Nucleus accumbens (tissue), 56 donors: ENCODE measurements at regions not wholly inside any gene's neighbourhood (a gene's known extent, or its start where the extent isn't known, plus 50 kb on each side); places are given as distances from the start of the nearest gene placed in this dataset.

ENCODE experiments used
- DNase-seq, 56 donors: peaks; one replicate each; lab custom pipeline; 2025; lab: John Stamatoyannopoulos, UW

DNA sequence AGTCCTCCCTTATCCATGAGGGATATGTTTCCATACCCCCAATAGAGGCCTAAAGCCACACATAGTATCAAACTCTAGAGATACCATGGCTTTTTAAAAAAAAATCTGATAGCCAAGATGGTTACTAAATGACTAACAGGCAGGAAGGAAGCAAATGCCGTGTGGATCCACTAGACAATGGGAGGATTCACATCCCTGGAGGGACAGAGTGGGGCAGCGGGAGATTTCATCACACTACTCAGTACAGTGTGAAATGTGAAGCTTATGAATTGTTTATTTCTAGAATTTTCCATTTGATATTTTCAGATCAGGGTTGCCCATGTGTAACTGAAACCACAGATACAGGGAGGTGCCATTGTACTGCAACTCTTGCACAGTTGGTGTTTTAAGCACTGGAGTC is 826.6 kb downstream of the SQOR start:
- DNase-seq, result peak in 2 of 56 donors; percentile 0

DNA sequence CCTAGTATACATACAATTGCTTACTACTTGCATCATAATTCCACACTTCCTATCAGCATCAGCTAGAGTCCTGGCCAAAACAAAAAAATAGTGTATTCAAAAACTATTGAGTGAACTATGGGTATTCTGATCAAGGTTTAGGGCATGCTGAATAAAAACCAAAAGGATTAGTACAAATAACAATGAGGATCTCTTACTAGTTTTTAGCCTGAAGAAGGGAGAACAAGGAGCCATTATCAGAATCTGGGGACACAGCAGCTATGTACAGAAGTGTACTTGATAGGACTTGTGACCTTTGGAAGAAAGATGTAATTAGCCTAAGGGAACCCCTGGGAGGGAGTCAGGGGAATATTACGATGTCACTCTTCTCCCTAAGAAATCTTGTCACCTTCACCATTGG is 832.2 kb downstream of the SQOR start:
- DNase-seq, result no peak

DNA sequence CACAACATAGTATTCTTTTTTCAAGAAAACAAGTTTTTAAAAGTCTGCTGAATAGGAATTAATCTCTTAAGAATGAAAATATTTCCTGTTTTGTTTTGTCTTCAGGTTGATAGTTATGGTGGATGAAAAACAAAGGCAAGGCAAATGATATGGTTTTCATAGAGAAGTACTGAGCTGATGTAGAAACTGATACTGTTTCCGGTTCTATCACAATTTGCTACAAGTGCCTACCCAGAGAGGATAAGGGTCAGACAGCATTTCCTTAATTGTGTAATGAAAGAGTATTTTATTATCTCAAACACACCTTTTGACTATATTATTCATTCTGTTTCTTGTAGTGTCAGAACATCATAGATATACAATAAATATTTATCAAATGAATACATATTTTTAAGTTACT is 836.3 kb downstream of the SQOR start:
- DNase-seq, result no peak

DNA sequence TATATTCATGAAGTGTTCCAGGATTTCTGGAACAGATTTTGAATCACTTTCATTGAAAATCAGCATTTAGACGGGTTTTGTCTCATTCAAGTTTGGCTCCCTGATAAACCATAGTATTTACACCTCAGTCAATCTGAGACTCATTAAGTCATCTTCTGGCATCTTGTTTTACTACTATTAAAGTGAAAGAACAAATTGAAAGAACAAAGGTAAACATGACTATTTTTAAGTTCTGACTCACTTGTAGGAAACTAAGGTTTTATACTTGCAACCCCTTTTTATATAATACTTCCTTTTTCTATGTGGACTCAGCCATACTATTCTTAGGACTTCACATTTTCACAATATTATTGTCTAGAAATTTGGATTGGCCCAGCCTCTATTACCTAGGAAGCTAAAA is 854.4 kb downstream of the SQOR start:
- no peak for DNase-seq

DNA sequence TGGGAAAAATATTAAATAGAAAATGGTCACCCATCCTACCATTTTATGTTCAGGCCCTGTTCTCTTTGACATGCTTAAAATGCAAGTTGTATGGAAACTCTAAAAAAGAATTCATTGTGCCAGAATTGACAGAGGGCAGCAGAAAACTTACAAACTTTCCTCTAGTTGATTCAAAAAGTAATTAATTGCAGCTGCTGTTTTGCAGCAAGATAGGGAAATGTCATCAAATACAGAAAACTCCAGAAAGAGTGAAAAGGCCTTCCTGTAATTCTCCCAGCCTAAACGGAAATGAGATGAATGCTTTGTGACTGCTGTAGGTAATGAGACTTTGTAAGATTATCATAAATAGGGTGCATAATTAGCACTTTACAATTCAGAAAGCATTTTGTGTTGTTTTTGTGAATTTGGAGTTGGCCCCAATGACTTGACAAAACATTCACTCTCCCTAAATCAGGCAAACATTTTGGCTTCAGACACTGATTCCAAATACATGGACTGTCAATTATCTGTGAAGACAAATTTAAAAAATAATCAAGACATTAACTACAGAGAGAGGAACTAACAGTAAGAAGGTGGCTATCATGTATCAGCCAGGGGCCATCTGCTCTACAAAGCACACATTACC is 861.8 kb downstream of the SQOR start:
- DNase-seq, result no peak

DNA sequence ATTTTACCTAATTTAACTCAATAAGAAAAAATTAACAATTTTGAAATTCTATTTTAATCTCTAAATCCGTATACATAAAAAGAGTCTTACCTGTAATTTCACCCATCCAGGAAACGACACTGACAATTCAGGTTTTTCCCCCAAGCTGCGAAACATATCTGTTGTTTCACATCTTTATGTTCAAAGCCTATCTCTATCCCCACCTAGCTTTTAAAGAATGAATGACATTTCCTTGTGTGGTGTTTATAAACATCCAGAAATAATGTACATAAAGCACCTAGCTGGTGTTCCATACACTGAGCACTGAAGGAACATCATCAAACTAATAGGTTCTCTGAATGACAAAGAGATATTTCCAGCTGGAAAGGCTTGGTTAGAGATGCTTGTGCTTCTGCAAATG is 867.8 kb downstream of the SQOR start:
- no peak for DNase-seq

DNA sequence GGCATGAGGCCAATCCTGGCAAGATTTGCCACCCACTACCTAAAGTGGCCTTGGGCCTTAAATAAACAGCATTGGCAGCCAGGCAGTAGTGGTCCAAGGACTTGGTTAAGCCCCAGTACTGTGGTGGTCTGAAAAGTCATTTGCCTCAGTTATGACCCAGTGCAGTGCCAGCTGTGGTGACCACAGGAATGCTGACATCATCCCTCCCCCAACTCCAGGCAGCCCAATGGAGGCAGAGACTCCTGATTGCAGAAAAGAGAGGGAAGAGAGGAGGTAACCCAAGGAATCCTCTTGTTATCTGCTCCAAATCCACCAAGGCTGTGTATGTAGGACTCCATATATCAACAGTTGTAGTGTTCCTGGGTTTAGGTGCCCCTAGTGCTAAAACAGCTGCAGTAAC is 883.6 kb downstream of the SQOR start:
- DNase-seq, result no peak

DNA sequence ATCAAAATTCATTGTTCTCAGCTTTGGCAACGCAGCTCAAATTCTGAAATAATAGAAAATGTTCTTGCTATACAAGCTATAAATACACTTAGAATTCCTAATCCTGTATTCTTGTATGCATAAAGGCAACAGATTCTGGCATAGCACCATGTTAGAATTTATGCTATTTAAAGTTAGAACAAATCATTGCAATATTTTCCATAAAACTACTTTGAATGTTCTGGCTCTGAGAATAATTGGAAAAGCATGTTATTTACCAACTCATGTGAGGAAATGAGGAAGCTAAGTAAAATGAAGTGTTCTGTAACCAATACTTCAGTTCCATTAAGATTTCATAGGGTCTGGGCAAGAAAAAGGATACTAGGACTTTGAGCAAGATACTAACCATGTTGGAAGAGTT is 888.9 kb downstream of the SQOR start:
- no peak for DNase-seq

DNA sequence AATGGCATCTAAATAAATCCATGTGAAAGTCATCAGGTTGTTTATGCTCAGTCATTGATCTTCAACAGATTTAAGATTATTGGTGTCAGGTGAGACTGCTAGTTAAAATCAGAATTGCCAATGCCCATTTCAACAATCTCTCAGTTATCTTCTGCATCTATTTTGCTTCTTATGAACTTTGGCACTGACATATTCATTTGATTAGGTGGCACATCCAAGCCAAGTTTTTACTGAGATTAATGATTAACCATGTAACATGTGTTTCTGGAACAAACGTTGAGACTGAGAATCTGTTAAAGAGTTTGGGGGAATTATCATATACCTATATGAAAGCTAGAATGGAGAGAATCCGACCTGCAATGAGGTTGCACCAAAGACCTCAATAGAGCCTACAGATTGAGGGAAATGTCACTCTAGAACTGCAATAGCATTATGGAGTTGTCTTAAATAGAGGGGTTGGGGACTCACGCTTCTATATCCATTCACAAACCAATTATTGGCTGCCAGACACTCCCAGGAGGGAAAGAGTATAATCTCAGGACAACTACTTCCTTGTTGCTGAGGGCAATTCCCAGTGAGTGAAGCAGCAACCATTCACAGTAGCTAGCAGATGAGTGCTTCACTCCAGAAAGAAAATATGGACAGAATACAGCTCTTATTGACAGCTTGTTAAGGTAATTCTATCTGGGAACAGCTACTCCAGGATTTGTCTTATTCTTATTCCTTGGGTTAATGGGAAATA is 891.3 kb downstream of the SQOR start:
- DNase-seq, result no peak

DNA sequence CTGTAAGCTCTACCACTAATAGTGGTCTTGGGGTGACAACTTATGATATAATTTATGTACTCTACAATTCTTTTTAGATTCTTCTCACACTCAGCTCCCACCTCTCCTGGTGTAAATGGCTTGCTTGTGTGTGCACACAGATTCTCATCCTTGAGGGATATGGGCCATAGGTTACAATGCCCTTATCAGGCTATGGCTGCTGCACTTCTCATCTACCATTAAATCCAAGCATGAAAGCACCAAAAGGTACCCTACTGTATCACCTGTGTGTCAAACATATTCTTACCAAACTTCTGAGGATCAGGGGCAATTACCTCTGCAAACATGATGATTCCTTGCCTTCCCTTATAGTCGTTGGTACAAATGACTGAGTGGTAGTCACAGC is 891.9 kb downstream of the SQOR start:
- DNase-seq, result no peak

DNA sequence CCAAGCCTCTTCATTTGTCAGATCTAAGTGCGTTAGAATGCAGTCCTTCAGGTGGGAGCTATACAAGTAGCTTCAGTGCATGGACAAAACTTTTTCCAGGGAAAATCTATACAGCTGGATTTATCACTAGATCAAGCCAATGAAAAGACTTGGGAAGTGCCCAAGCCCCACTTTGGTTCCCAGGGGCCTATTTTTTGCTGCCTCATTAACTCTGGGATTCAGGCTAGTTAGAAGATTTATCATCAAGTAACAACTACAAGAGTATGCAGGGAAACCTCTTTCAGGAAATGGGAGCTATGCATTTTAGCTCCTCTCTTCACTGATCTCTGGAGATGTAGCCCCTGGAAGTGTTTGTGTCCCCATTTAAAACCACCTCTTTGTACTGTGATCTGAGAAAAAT is 908.8 kb downstream of the SQOR start:
- no peak for DNase-seq

DNA sequence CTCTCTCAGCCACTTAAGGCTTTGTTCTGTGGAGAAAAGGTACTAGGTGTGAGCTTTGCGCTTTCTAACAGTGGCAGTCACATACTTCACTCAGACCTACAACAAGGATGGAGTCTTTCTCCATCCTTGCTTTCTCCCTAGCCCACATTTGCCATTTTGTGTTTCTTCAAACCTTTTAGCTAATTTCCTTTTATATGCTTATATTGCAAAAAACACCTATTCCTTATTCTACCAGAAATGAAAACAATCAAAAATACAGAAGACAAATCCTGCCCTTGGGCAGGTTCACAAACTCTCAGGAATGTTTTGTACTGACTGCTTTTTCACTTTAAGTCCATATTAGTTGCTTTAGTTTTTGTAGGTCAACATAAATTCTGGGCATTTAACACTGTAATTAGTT is 914.2 kb downstream of the SQOR start:
- no peak for DNase-seq

DNA sequence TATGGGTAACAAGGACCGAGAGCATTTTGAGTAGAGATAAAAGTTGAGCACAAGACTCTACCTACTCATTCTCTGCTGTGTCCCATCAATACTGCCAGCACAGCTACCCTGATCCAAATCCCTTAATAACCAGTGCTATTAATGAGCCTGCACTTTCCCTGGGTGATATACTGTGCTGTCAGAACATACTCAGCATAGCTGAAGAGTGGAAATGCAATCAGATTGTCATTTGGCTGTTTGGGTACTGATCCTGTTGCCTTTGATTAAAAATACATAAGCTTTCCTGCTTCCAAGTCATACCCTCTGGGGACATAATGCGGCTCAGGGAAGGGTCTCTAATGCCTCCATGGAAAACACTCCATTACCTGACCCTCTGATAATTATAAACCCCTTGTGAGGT is 917.5 kb downstream of the SQOR start:
- no peak for DNase-seq

DNA sequence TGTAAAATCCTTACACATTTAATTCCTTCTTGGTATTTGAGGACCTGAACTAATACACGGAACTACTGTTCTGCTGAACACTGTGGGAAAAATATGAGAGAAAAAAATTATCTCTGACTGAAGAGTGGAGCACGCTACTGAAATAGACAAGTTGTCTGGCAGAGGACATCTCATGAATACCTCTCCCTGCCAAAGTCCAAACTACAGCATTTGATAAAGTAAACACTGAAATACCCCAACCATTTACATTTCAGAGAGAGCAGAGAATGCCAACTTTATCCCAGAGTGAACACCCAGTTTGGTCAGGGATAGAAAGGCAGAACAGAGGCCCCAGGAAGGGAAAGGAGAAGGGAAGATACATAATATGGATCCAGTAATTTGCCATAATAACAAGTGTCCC is 920.7 kb downstream of the SQOR start:
- no peak for DNase-seq

DNA sequence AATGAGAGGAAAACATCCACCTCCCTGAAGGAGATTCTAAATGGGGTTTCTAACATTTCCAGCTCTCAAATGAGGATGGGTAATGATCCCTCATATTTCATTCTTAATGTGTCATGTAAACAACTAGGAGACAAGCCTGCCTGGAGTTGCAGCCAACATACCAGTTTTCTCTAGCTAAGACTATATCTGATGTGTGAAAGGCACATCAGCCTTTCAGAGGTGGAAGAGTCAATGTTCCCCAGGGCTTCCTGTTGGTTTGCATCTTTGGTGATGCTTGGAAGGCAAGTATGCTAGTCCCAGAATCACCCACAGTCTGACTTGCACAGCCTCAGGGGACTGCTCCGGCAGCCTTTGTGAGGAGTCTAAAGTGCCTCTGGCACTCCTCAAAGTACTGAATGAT is 921.2 kb downstream of the SQOR start:
- no peak for DNase-seq

DNA sequence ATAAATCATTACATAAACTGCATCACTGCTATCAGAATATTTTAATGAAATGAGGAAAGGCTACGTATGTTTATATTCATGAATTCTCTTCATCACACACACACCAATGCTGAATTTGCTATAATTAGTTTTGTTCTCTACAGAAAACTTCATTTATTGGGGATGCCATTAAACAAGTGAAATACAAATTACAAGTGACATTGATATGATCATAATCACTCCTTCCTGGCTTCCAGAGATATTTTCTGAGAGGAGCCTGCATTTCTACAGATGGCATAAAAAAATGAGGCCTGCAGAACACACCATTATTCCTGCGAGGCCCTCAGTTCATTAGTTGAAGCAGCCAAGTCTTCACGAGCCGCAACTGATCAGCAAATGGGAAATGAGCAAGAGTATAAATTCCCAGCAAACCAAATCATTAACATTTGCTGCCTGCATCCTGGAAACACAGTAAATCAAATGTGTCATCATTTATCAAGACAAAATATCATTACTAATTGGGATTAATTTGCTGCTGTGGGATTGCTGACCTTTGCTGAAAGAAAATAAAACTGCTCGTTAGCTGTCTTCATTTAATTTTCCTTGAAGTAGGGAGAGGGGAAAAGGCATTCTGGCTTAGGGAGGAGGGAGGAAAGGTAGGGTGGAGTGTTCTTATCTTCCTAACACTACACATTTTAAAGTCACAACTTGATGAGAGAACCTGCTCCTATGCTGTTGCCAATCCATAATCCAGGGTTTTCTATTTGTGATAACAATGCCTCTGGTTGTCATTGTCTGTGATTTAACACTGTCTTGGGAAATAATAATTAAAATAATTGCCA is 921.9 kb downstream of the SQOR start:
- no peak for DNase-seq

DNA sequence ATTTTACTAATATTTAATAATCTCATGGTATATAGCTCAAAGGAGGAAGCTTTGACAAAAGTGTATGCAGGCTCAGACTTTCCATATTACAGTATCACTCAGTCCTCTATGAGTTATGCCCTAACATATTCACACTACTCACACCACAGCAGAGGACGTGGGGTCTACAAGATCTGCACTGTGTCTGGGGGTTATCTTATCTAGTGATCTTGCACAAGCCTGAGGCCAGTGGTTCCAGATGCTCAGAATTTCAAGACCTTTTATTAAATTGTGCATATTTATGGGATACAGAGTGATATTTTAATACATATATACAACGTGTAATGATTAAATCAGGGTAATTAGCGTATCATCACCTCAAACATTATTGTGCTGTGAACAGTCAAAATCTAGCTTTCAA is 933.1 kb downstream of the SQOR start:
- DNase-seq, result no peak

DNA sequence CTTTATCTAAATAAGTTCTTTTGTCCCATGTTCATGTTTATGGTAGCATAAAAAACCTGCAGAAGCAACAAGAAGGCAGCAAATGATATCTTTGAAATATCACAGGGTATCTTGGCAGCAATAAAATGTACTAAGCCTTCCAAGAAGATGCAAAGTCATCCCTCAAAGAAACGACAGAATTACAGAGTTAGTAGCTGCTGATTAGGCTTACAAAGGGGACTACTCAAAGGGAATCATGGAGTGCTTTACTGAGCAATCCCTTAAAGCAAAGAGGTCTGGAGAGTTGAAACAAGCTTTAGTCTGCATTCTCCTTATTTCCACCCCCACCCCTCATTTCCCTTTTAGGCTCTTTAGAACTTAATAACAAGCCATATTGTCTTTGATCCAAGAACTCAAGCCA is 935.0 kb downstream of the SQOR start:
- no peak for DNase-seq

DNA sequence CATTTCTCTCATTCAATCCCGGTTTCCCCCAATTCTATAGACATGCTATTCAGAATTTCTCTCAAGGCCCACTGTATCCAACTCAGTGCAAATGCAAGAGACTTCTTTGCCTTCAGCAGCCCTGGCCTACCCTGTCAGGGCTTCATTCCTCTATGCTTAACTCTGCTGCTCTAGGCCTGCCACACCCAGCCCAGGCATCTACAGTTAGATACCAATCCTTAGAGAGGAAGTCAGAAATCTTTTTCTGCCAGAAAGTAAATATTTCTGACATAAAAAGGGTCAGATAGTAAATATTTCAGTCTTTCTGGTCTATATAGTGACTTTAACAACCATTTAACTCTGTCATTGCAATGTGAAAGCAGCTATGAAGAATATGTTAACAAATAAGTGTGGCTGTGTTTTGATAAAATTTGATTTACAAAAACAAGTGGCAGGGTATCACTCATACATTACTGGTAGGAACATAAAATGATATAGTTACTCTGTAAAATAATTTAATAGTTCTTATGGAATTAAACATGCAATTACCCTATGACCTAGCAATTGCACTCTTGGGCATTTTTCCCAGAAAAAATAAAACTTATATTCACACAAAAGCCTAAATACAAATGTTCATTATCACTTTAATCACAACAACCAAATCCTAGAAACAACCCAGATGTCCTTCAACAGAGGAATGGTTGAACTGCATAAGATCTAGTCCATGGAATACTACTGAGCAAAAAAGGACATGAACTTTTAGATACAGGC is 942.0 kb downstream of the SQOR start:
- DNase-seq, result no peak

DNA sequence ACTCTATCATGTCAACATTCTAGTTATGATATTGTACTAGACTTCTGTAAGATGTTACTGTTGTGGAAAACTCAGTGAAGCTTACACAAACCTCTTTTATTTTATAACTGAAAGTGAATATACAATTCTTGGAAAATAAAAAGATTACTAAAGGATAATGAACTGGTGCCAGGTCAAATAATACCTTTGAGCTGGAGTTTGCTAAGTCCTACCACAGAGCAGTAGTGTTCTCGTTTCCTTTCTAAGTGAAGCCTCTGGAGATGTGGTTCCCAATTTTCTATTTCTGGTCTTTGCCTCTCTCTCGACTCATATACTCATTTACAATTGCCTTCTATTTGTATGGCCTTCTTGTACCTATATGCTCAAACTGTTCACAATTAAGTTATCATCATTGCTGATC is 942.9 kb downstream of the SQOR start:
- DNase-seq, result no peak

DNA sequence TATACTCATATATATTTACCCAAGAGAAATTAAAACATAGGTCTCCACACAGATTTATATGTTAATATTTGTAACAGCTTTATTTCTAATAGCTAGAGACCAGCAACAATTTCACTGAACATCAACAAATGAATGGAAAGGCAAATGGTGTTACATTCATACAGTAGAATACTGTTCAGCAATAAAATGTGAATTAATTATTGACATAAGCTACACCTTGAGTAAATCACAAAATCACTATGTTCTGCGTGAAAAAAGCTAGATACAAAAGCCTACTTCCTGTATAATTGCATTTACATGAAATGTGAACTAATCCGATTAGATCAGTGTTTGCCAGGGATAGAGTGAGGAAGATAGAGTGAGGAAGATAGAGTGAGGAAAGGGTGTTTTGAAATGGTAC is 945.7 kb downstream of the SQOR start:
- no peak for DNase-seq
